ENCODE measurements at regions not wholly inside any gene's neighbourhood (a gene's known extent, or its start where the extent isn't known, plus 50 kb on each side); places are given as distances from the start of the nearest gene placed in this dataset.

- Histone ChIP-seq H3K4me1 (peaks cover 13% of the 10 kb centered on the region), H3K79me2 (ENCODE audit: low read depth) (no peaks in the 10 kb centered on the region), H3K9me3 (ENCODE audit: low read depth) (no peaks in the 10 kb centered on the region), H2AFZ (replicated peaks) (no peak overlapping the region), H3K27ac (peak overlapping the region; percentile 49), H3K27me3 (no peaks in the 10 kb centered on the region), H3K4me3 (no peak overlapping the region), H3K4me2 (peak overlapping the region; percentile 30), H3K36me3 (no peaks in the 10 kb centered on the region), H4K20me1 (ENCODE audit: low read depth) (no peaks in the 10 kb centered on the region), H3K9ac (no peak overlapping the region), H3F3A (ENCODE audit: low read depth) (peaks cover 13% of the 10 kb centered on the region)
- Mint-ChIP-seq H3K9me3 (peaks cover 9% of the 10 kb centered on the region), H3K36me3 (no peaks in the 10 kb centered on the region), H3K4me1 (peaks cover 9% of the 10 kb centered on the region), H3K27me3 (ENCODE audit: insufficient read depth, low read depth) (peaks cover 3% of the 10 kb centered on the region), H3K4me3 (no peak overlapping the region), H3K27ac (no peak overlapping the region)
- TF ChIP-seq EZH2phosphoT487 (IDR thresholded peaks at IDR 0.05) (no peak), CTCF (IDR thresholded peaks at IDR 0.05) (peak; percentile 13), EZH2 (IDR thresholded peaks at IDR 0.05) (no peak)
- DNase-seq (ENCODE audit: low spot score) = peak; percentile 72
These were observed 973.8 kb upstream of the CELF4 start for GRCh38 chr18:38539371-38539770.

GRCh38 chr18:38534073-38534472 lies 968.5 kb upstream of the CELF4 start:
- H3K27me3 Mint-ChIP-seq (ENCODE audit: insufficient read depth, low read depth) = no peaks in the 10 kb centered on the region
- H3K4me3 ChIP-seq = no peak overlapping the region
- H3K36me3 ChIP-seq = no peaks in the 10 kb centered on the region
- TF ChIP-seq EZH2 (IDR thresholded peaks at IDR 0.05) (no peak), EZH2phosphoT487 (IDR thresholded peaks at IDR 0.05) (no peak), CTCF (IDR thresholded peaks at IDR 0.05) (no peak)
- no peak for DNase-seq (ENCODE audit: low spot score)
- no peaks in the 10 kb centered on the region for H3K79me2 ChIP-seq (ENCODE audit: low read depth)
- H3K4me3 Mint-ChIP-seq = no peak overlapping the region
- H3K36me3 Mint-ChIP-seq = no peaks in the 10 kb centered on the region
- no peak overlapping the region for H3K4me2 ChIP-seq
- H3K27ac ChIP-seq = no peak overlapping the region
- no peaks in the 10 kb centered on the region for H4K20me1 ChIP-seq (ENCODE audit: low read depth)
- peaks cover 23% of the 10 kb centered on the region for H3K9me3 Mint-ChIP-seq
- peaks cover under 1% of the 10 kb centered on the region for H3K4me1 Mint-ChIP-seq
- peaks cover 4% of the 10 kb centered on the region for H3F3A ChIP-seq (ENCODE audit: low read depth)
- H3K9ac ChIP-seq = no peak overlapping the region
- peaks cover 4% of the 10 kb centered on the region for H3K4me1 ChIP-seq
- no peak overlapping the region for H3K27ac Mint-ChIP-seq
- H3K27me3 ChIP-seq = no peaks in the 10 kb centered on the region
- H3K9me3 ChIP-seq (ENCODE audit: low read depth) = no peaks in the 10 kb centered on the region
- H2AFZ ChIP-seq (replicated peaks) = no peak overlapping the region

GRCh38 chr18:38526922-38527321 lies 961.3 kb upstream of the CELF4 start:
- Histone ChIP-seq H3K79me2 (ENCODE audit: low read depth) (no peaks in the 10 kb centered on the region), H3K36me3 (no peaks in the 10 kb centered on the region), H3K4me2 (no peak overlapping the region), H2AFZ (replicated peaks) (no peak overlapping the region), H3K9me3 (ENCODE audit: low read depth) (no peaks in the 10 kb centered on the region), H3K27me3 (no peaks in the 10 kb centered on the region), H3K9ac (no peak overlapping the region), H3K4me1 (no peaks in the 10 kb centered on the region), H3F3A (ENCODE audit: low read depth) (no peaks in the 10 kb centered on the region), H4K20me1 (ENCODE audit: low read depth) (no peaks in the 10 kb centered on the region), H3K27ac (no peak overlapping the region), H3K4me3 (no peak overlapping the region)
- Mint-ChIP-seq H3K27ac (no peak overlapping the region), H3K4me3 (no peak overlapping the region), H3K9me3 (no peaks in the 10 kb centered on the region), H3K4me1 (no peaks in the 10 kb centered on the region), H3K27me3 (ENCODE audit: insufficient read depth, low read depth) (no peaks in the 10 kb centered on the region), H3K36me3 (no peaks in the 10 kb centered on the region)
- no peak for DNase-seq (ENCODE audit: low spot score)
- TF ChIP-seq CTCF (IDR thresholded peaks at IDR 0.05) (no peak), EZH2phosphoT487 (IDR thresholded peaks at IDR 0.05) (no peak), EZH2 (IDR thresholded peaks at IDR 0.05) (no peak)
